Smooth muscle cell (in vitro differentiated cells): ENCODE measurements at regions not wholly inside any gene's neighbourhood (a gene's known extent, or its start where the extent isn't known, plus 50 kb on each side); places are given as distances from the start of the nearest gene placed in this dataset. TPM values are rescaled to one million over a fixed set of nuclear protein-coding genes. Genes with fewer than 3 reads are reported as not detected.

Experiments
- small RNA-seq: library from RNA; depleted of rRNA; stranded (forward); fragments of <200 nt; gene quantifications from one replicate; pipeline ENCODE3, GENCODE V24; 2014

Small RNA genes lying in the stretch of these regions (small RNA-seq; reads per million reads assigned to genes)
- not detected for gene AC024255.1
